ENCODE measurements at regions not wholly inside any gene's neighbourhood (a gene's known extent, or its start where the extent isn't known, plus 50 kb on each side); places are given as distances from the start of the nearest gene placed in this dataset.
A peak's percentile ranks its signal among the peaks of the same experiment; 100 is the strongest.
"Not testable (repeated sequence)": the region's sequence is repeated elsewhere in the genome, so short reads cannot be mapped to it uniquely, and the experiment has no call there.

GRCh38 chr13:46498650-46499049 lies 54.3 kb upstream of the LRCH1 start:
- no peak for DNase-seq (ENCODE audit: low spot score)

DNA sequence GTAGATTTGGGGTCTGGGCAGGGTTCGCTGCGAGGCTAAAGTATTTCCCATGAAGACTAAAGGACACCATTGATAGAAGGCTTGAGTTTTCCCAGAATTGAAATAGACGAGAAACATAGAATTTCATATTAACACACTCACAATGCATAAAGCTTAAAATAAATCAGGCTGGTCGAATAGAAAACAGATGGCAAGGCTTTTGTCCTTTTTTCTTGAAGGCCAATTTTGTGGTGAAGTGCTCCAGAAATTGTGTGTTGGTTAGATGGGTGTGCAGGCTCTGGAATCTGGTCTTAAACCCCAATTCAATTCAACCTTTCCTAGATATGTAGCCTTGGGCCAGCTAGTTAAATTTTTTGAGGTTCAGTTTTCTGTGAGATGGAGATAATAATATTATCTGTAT lies 56.9 kb upstream of the LRCH1 start:
- no peak for DNase-seq (ENCODE audit: low spot score)

DNA sequence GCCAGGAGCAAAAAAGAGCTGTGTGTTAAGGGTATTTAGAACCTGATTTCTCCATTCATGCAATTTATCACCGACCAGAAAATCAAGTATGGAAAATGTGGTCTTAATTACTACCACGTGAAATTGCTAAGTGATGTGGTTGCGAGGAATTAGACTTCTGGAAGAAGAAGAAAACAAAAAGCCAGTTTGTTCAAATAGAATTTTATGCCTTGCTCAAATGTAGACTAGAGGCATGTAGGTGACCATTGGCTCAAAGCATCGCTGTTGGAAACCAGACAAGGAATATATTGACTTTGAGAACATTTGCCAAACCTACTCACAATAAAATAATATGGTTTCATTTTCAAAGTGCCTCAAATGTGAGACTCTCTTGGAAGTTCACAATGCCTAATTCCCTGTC lies 57.3 kb upstream of the LRCH1 start:
- no peak for DNase-seq (ENCODE audit: low spot score)

DNA sequence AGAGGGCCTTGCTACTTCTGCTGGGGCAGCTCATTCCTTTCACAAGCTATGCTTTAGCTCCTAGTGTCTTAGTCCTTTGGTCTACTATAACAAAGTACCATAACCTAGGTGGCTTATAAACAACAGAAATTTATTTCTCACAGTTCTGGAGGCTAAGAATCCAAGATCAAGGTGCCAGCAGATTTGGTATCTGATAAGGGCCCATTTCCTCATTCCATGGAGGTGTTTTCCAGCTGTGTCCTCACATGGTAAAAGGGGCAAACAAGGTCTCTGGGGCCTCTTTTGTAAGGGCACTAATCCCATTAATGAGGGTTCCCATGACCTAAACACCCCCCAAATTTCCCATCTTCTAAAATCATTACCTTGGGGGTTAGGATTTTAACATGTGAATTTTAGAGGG lies 57.9 kb upstream of the LRCH1 start:
- DNase-seq (ENCODE audit: low spot score) = no peak

DNA sequence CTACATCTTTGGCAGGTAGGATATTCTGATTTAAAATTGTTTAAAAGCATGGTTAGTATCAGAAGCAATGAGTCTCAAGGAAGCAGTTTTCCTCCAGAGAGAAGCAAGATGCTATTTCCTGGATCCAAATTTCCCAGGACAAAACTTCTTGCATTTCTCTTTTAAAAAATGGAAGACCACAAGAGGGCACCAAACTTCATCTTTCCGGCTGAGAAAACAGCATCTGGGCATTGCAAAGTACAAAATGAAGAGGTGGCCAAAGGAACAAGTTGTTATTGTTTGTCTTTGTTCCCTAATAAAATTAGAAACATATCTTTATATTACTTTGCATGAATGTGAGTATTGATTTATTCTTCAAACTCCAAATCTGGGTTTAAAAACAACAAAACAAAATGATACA lies 60.0 kb upstream of the LRCH1 start:
- peak; percentile 46 for DNase-seq (ENCODE audit: low spot score)

- no peak for DNase-seq (ENCODE audit: low spot score)
These were observed 61.3 kb upstream of the LRCH1 start for GRCh38 chr13:46491641-46492040.

DNA sequence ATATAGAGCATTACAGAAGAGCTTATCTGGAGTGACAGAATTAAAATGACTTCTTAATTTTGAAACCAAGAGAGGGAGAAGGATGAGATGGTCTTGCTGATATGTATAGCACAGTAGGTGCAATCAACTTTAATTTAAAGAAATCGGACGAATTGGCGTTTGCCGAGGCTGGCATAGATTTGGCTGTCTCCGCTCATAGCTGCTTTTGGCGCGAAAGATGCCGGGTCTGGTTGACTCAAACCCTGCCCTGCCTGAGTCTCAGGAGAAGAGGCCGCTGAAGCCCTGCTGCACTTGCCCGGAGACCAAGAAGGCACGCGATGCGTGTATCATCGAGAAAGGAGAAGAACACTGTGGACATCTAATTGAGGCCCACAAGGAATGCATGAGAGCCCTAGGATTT lies 62.3 kb upstream of the LRCH1 start:
- DNase-seq (ENCODE audit: low spot score) = not testable (repeated sequence)

GRCh38 chr13:46490129-46490528 lies 62.8 kb upstream of the LRCH1 start:
- DNase-seq (ENCODE audit: low spot score) = no peak

DNA sequence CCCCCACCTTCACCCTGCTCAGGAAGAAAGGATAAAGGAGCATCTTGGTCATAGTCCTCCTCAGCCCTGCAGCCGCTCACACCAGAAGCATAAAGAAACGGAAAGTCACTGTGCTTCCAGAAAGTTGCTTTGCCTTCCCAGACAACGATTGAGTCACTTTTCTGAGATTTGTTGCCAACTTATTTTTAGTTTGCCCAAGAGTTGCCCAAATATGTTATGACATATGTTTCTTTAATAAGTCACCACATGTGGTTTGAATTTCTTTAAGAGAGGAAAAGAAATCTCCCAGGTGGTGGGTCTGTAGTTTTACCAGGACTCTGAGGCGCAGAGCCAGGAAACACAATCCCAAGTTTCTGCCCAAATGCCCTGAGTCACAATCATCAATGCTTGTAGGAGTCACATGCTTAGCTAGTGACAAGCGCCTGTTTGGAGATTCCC lies 63.4 kb upstream of the LRCH1 start:
- DNase-seq (ENCODE audit: low spot score) = no peak

GRCh38 chr13:46487748-46488147 lies 65.2 kb upstream of the LRCH1 start:
- no peak for DNase-seq (ENCODE audit: low spot score)

- DNase-seq (ENCODE audit: low spot score) = no peak
These were observed 66.7 kb upstream of the LRCH1 start for GRCh38 chr13:46486270-46486669.

GRCh38 chr13:46484561-46484960 lies 68.4 kb upstream of the LRCH1 start:
- DNase-seq (ENCODE audit: low spot score) = no peak

DNA sequence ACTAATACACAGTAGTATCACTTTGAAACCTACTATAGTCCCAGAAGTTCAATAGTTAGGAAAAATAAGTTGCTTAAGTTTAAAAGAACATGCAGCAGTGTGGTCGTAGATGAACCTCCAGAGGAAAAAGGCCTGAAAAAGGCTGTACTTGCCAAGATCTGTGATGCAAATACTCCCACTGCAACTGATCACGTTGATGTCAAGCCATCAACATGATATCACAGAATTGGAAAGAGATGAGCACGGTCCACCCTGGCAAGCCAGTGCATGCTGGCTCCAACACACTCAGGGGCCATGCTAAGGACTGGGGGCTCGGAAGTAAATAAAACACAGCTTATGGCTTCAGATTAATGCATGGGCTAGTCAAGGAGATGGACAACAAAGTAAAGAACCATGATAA lies 71.8 kb upstream of the LRCH1 start:
- DNase-seq (ENCODE audit: low spot score) = no peak

DNA sequence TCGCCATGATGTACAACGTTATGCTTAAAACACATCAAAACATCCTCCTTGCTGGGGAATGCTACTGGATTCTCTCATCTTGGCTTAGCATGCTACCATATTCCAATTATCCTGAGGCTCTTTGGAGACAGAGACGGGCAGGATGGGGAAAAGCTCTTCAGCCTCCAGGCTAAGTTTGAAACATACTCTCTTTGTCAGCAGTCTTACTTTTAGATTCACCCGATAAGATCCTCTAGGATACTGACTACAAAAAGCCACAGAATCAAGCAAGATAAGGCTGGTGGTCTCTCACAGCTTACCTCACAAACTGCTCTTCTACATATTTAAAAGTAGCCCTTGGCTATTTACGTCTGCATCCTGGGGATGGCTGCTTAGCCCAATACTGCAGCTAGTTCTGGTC lies 72.8 kb upstream of the LRCH1 start:
- no peak for DNase-seq (ENCODE audit: low spot score)

- no peak for DNase-seq (ENCODE audit: low spot score)
These were observed 73.3 kb upstream of the LRCH1 start for GRCh38 chr13:46479691-46480090.

GRCh38 chr13:46479283-46479682 lies 73.7 kb upstream of the LRCH1 start:
- DNase-seq (ENCODE audit: low spot score) = no peak

DNA sequence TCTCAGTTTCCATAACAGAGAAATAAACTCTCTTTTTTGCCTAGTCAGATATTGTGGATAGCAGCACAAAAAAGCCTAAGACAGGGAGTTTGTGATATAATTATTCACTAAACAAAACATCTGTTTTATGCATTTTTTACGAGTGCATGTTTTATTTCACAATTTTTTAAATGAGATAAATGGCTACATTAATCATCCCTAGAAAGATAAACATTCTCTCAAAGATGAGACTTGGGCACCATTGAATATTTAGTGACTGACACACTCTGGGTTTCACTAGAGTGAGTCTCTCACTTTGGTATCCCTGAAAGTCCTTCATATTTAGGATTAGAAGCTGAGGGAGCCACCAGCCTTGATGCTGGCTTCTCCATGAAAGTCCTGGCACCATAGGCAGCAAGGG lies 74.3 kb upstream of the LRCH1 start:
- no peak for DNase-seq (ENCODE audit: low spot score)

- no peak for DNase-seq (ENCODE audit: low spot score)
These were observed 76.8 kb upstream of the LRCH1 start for GRCh38 chr13:46476174-46476573.

- peak; percentile 48 for DNase-seq (ENCODE audit: low spot score)
These were observed 77.4 kb upstream of the LRCH1 start for GRCh38 chr13:46475541-46475991.

GRCh38 chr13:46473806-46474205 lies 79.2 kb upstream of the LRCH1 start:
- DNase-seq (ENCODE audit: low spot score) = no peak

- DNase-seq (ENCODE audit: low spot score) = no peak
These were observed 80.6 kb upstream of the LRCH1 start for GRCh38 chr13:46472384-46472783.

DNA sequence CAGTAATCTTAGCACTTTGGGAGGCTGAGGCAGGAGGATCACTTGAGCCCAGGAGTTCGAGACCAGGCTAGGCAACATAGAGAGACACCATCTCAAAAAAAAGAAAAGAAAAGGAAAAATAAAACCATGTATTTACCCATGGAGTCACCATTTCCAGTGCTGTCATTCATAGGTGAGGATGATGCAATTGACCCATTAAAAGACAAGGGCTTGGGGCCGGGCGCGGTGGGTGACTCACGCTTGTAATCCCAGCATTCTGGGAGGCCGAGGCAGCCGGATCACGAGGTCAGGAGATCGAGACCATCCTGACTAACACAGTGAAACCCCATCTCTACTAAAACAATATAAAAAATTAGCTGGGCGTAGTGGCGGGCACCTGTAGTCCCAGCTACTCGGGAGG lies 82.6 kb upstream of the RUBCNL start:
- DNase-seq (ENCODE audit: low spot score) = not testable (repeated sequence)

DNA sequence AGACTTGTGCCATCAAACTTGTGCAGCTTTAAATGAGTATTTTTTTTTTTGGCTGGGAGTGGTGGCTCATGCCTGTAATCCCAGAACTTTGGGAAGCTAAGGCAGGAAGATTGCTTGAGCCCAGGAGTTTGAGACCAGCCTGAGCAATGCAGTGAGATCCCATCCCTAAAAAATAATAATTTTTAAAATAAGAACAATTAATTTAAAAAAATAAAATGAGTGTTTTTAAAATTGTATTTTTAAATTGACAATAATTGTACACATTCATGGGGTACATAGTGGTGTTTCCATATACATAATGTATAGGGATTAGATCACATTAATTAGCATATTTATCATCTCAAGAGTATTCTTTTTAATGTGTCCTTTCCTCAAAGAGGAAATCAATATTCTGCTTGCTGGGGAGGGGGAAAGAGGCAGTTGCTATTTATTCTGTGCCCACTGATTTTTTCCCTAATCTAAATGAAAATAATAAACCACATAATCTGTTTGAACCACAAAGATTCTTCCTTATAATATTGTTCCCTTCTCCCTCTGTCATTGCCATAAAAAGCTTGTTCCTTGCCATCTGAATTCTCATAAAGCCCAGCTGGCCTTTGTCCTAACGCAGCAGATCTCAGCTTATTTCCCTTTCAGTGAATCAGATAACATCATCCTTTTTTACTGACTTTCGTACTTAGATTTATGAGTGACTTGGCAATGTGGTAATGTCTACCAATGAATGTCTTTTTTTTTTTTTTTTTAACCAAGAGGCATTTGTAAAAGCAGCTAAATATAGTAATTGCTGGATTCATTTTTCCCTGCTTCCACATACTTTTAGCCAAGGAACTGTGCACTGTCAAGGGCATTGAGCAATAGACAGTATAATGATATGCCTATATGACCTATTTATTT lies 81.8 kb upstream of the RUBCNL start:
- DNase-seq (ENCODE audit: low spot score) = no peak

DNA sequence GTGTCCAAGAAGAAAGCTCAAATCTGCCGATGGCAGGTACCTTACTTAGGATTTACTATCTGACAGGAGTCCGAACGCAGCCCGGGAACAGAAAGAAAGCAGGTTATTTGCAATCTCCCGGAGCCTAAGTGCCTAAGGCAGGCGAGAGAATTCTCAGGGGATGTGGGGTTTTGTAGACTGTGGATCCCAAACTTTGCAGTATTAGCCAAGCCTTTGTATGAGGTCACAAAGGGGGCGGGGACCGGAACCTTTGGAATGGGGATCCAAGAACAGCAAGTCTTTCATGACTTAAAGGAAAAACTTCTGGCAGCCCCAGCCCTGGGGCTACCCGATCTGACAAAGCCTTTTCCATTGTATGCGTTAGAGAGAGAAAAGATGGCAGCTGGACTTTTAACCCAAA lies 80.6 kb upstream of the RUBCNL start:
- not testable (repeated sequence) for DNase-seq (ENCODE audit: low spot score)
